Endothelial cell of umbilical vein (primary cell): ENCODE measurements at regions not wholly inside any gene's neighbourhood (a gene's known extent, or its start where the extent isn't known, plus 50 kb on each side); places are given as distances from the start of the nearest gene placed in this dataset.

ENCODE experiments used
- BruUV-seq: library from RNA; stranded (reverse); fragments of 400-500 nt; replicated peaks from 2 replicates; lab custom pipeline; 2021; lab: Mats Ljungman, UMichigan
- CTCF ChIA-PET: fragments of 300-600, 350-600 bp; sonication (Branson Sonifier 250); formaldehyde crosslinking; loops from one replicate; lab custom pipeline; 2021; ENCODE audit warnings: antibody characterized with exemption, inconsistent platforms; lab: Charles Lee
- POLR2A ChIA-PET: fragments of 300-600, 350-600 bp; sonication (Branson Sonifier 250); formaldehyde crosslinking; loops from one replicate; lab custom pipeline; 2021; ENCODE audit warnings: antibody characterized with exemption, inconsistent platforms; lab: Charles Lee
- DNase-seq: peaks from one replicate; pipeline ENCODE4 v3.0.0-alpha.2; 2011; ENCODE audit warnings: low read depth, low spot score
- FAIRE-seq: peaks from 2 replicates; lab custom pipeline; 2011; peaks lifted over from hg19 to GRCh38; lab: Jason Lieb, UNC
- H2AFZ ChIP-seq: 2 replicates; pipeline ENCODE4 v1.6.0; 2012; ENCODE audit warnings: low read depth, low read length, control low read depth, inconsistent platforms
- H3K27ac ChIP-seq: 2 replicates; pipeline ENCODE4 v1.5.1; 2011; ENCODE audit warnings: low read depth, mild to moderate bottlenecking, control low read depth, low read length, moderate library complexity; ENCODE audit not compliant: insufficient read depth
- H3K27me3 ChIP-seq, 2 experiments: 2 replicates each; pipeline versions ENCODE4 v1.6.0 to v1.6.1; 2011; ENCODE audit warnings: low read length in 2 of 2, mixed read lengths in 1 of 2; ENCODE audit not compliant: control insufficient read depth in 2 of 2, insufficient read depth in 2 of 2
- H3K36me3 ChIP-seq, 2 experiments: 2 replicates in 1 of 2; 3 replicates in 1 of 2; pipeline ENCODE4 v1.5.1; 2011; ENCODE audit warnings: low read length in 2 of 2, mild to moderate bottlenecking in 1 of 2, moderate library complexity in 1 of 2; ENCODE audit not compliant: control insufficient read depth in 2 of 2, insufficient read depth in 2 of 2; ENCODE audit errors: extremely low read depth in 1 of 2
- H3K4me1 ChIP-seq: 3 replicates; pipeline ENCODE4 v1.5.1; 2011; ENCODE audit warnings: mild to moderate bottlenecking, low read length; ENCODE audit not compliant: control insufficient read depth, insufficient read depth; ENCODE audit errors: extremely low read depth
- H3K4me2 ChIP-seq: 2 replicates; pipeline ENCODE4 v1.6.1; 2011; ENCODE audit warnings: low read length, control low read depth, mixed read lengths; ENCODE audit not compliant: insufficient read depth
- H3K4me3 ChIP-seq, 3 experiments: fragments of 200-600 bp in 1 of 3; sonication (generic), shearing (Covaris generic) in 1 of 3; replicated peaks in 1 of 3; 2 replicates each; pipeline ENCODE4 v1.5.1; 2011 to 2016; ENCODE audit warnings: control low read depth in 3 of 3, low read length in 3 of 3, mild to moderate bottlenecking in 2 of 3, inconsistent platforms in 1 of 3, low read depth in 1 of 3, moderate library complexity in 1 of 3; ENCODE audit not compliant: insufficient read depth in 1 of 3
- H3K79me2 ChIP-seq: 2 replicates; pipeline ENCODE4 v1.6.0; 2012; ENCODE audit warnings: low read length, inconsistent platforms; ENCODE audit not compliant: control insufficient read depth, insufficient read depth
- H3K9ac ChIP-seq: replicated peaks from 2 replicates; pipeline ENCODE3; 2011; ENCODE audit warnings: low read length, control low read depth; ENCODE audit not compliant: insufficient read depth; ENCODE audit errors: extremely low read depth
- H3K9me1 ChIP-seq: replicated peaks from 3 replicates; pipeline ENCODE4 v1.6.0; 2011; ENCODE audit warnings: mild to moderate bottlenecking, low read length; ENCODE audit not compliant: control insufficient read depth, insufficient read depth; ENCODE audit errors: extremely low read depth
- H3K9me3 ChIP-seq: replicated peaks from 2 replicates; pipeline ENCODE4 v1.5.1; 2012; ENCODE audit warnings: low read length, inconsistent platforms; ENCODE audit not compliant: control insufficient read depth, insufficient read depth
- H4K20me1 ChIP-seq: replicated peaks from 2 replicates; pipeline ENCODE3; 2011; ENCODE audit warnings: mild to moderate bottlenecking, low read length; ENCODE audit not compliant: control insufficient read depth, insufficient read depth; ENCODE audit errors: extremely low read depth
- CTCF ChIP-seq, 2 donors: IDR thresholded peaks; 1 replicate in 1 of 2; 2 replicates in 1 of 2; pipeline ENCODE4 v1.5.1; 2011; ENCODE audit warnings: low read length in 2 of 2, mild to moderate bottlenecking in 2 of 2, moderate library complexity in 2 of 2, control low read depth in 1 of 2, inconsistent platforms in 1 of 2, low read depth in 1 of 2; ENCODE audit not compliant: insufficient read depth in 1 of 2; ENCODE audit errors: extremely low read depth in 1 of 2
- EZH2 ChIP-seq: IDR thresholded peaks from 2 replicates; pipeline ENCODE4 v1.6.1; 2012; ENCODE audit warnings: borderline replicate concordance, low read depth, mild to moderate bottlenecking, moderate library complexity, low read length, inconsistent platforms; ENCODE audit not compliant: severe bottlenecking
- FOS ChIP-seq: IDR thresholded peaks from 2 replicates; pipeline ENCODE4 v1.6.1; 2011; ENCODE audit warnings: mild to moderate bottlenecking, low read length, moderate library complexity, borderline replicate concordance; ENCODE audit not compliant: insufficient read depth
- GATA2 ChIP-seq: IDR thresholded peaks from 2 replicates; pipeline ENCODE4 v1.7.0; 2011; ENCODE audit warnings: low read depth, mild to moderate bottlenecking, moderate library complexity, mixed read lengths, low read length; ENCODE audit not compliant: insufficient read length, insufficient read depth
- JUN ChIP-seq: IDR thresholded peaks from 2 replicates; pipeline ENCODE4 v1.6.1; 2011; ENCODE audit warnings: borderline replicate concordance, low read depth; ENCODE audit not compliant: insufficient read length, insufficient read depth
- MAX ChIP-seq: IDR thresholded peaks from 2 replicates; pipeline ENCODE4 v1.6.1; 2011; ENCODE audit not compliant: insufficient read depth, insufficient read length
- MYC ChIP-seq: IDR thresholded peaks from one replicate; pipeline ENCODE4 v1.6.1; 2011; ENCODE audit warnings: mild to moderate bottlenecking, low read depth, low read length
- POLR2A ChIP-seq: IDR thresholded peaks from 2 replicates; pipeline ENCODE4 v1.6.1; 2012; ENCODE audit warnings: low read depth, mild to moderate bottlenecking, control low read depth, low read length
- POLR2AphosphoS5 ChIP-seq: IDR thresholded peaks from 2 replicates; pipeline ENCODE4 v1.6.1; 2012; ENCODE audit warnings: low read depth, mild to moderate bottlenecking, control low read depth, low read length, moderate library complexity; ENCODE audit not compliant: insufficient read depth
- dilution Hi-C: fragments of 300-500 bp; cut with MboI; formaldehyde crosslinking; loops from one replicate; pipeline ENCODE4 v1.15.0; 2019; ENCODE audit warnings: low sequenced_read_pairs; ENCODE audit not compliant: extremely low pct_ligation_motif_present
- intact Hi-C: fragments of 100-400 bp; cut with micrococcal nuclease; formaldehyde crosslinking; loops from one replicate; pipeline ENCODE4 v1.10.0; 2022

DNA sequence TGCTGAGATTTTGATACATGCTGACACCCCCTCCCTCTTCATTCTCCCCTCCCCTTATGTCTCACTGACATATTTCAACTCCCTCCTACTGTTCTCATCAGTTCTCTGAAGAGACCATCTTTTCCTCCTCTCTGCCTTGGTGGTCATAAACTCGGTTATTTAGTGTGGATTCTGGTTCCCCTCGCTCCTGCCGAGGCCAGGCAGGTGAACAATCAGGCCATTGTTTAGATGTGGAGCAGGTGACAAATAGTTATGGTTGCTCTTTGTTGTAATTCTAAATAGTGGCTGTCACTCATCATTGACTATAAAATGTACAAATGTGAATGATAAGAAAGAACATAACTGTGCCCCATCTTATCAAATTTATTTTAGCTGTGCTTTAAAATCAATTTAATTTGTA lies 324.6 kb downstream of the BCOR start:
- Histone ChIP-seq H3K4me3 (no peak overlapping the region), H3K9me1 (no peaks in the 10 kb centered on the region), H3K36me3 (no peaks in the 10 kb centered on the region), H3K9ac (no peak overlapping the region), H4K20me1 (no peaks in the 10 kb centered on the region), H3K27ac (no peak overlapping the region), H2AFZ (no peak overlapping the region), H3K79me2 (no peaks in the 10 kb centered on the region), H3K4me1 (peaks cover 4% of the 10 kb centered on the region), H3K9me3 (no peaks in the 10 kb centered on the region), H3K4me2 (no peak overlapping the region), H3K27me3 (no peaks in the 10 kb centered on the region)
- intact Hi-C loops: no loop called here
- ChIA-PET POLR2A (no interaction called here), CTCF (no interaction called here)
- no TSS peak for BruUV-seq
- TF ChIP-seq POLR2A (no peak), POLR2AphosphoS5 (no peak), EZH2 (no peak), GATA2 (no peak), JUN (no peak), FOS (no peak), MAX (no peak), MYC (no peak), CTCF (IDR thresholded peaks at IDR 0.05; ENCODE audit: extremely low read depth in 1 of 2, insufficient read depth in 1 of 2, low read depth in 1 of 2, low read length in 2 of 2) (no peak)
- FAIRE-seq (no peak), DNase-seq (no peak)
- dilution Hi-C loops: no loop called here
